ENCODE measurements at regions not wholly inside any gene's neighbourhood (a gene's known extent, or its start where the extent isn't known, plus 50 kb on each side); places are given as distances from the start of the nearest gene placed in this dataset.

GRCh38 chr10:125266966-125267365 lies 106.6 kb upstream of the CTBP2 start:
- intact Hi-C loops (cut with micrococcal nuclease; ENCODE audit: unreplicated experiment): no loop called here
- Histone ChIP-seq H2AFZ (ENCODE audit: low read length) (no peak overlapping the region), H3K79me2 (ENCODE audit: insufficient read depth, low read depth, low read length) (no peaks in the 10 kb centered on the region), H3K9me2 (ENCODE audit: insufficient read depth, low read length) (no peaks in the 10 kb centered on the region), H3K4me3 (ENCODE audit: low read depth, low read length, poor library complexity, severe bottlenecking) (no peak overlapping the region), H3K9me3 (ENCODE audit: low read length) (no peaks in the 10 kb centered on the region), H4K20me1 (ENCODE audit: insufficient read depth, low read length) (no peaks in the 10 kb centered on the region), H3K4me1 (ENCODE audit: insufficient read depth, low read length, poor library complexity, severe bottlenecking) (no peaks in the 10 kb centered on the region), H3K4me2 (ENCODE audit: low read length) (no peak overlapping the region), H3K27ac (ENCODE audit: low read depth, low read length, poor library complexity, severe bottlenecking) (no peak overlapping the region), H3K36me3 (ENCODE audit: insufficient read depth, low read length) (no peaks in the 10 kb centered on the region)
- CTCF ChIA-PET (ENCODE audit: unreplicated experiment): no interaction called here
- POLR2A ChIA-PET: no interaction called here
- DNase-seq (ENCODE audit: low spot score): no peak
- TF ChIP-seq CTCF (conservative IDR thresholded peaks at IDR 0.05; ENCODE audit: low read length): no peak
- TF ChIP-seq EZH2phosphoT487 (IDR thresholded peaks at IDR 0.05; ENCODE audit: borderline replicate concordance, low read depth, low read length): no peak
- no TSS peak for BruUV-seq (replicated peaks)

GRCh38 chr10:125266541-125266940 lies 106.2 kb upstream of the CTBP2 start:
- Histone ChIP-seq H3K4me1 (ENCODE audit: insufficient read depth, low read length, poor library complexity, severe bottlenecking) (no peaks in the 10 kb centered on the region), H3K79me2 (ENCODE audit: insufficient read depth, low read depth, low read length) (no peaks in the 10 kb centered on the region), H3K4me2 (ENCODE audit: low read length) (no peak overlapping the region), H4K20me1 (ENCODE audit: insufficient read depth, low read length) (no peaks in the 10 kb centered on the region), H3K4me3 (ENCODE audit: low read depth, low read length, poor library complexity, severe bottlenecking) (no peak overlapping the region), H2AFZ (ENCODE audit: low read length) (no peak overlapping the region), H3K27ac (ENCODE audit: low read depth, low read length, poor library complexity, severe bottlenecking) (no peak overlapping the region), H3K36me3 (ENCODE audit: insufficient read depth, low read length) (no peaks in the 10 kb centered on the region), H3K9me2 (ENCODE audit: insufficient read depth, low read length) (no peaks in the 10 kb centered on the region), H3K9me3 (ENCODE audit: low read length) (no peaks in the 10 kb centered on the region)
- no peak for TF ChIP-seq EZH2phosphoT487 (IDR thresholded peaks at IDR 0.05; ENCODE audit: borderline replicate concordance, low read depth, low read length)
- no peak for TF ChIP-seq CTCF (conservative IDR thresholded peaks at IDR 0.05; ENCODE audit: low read length)
- ChIA-PET CTCF (ENCODE audit: unreplicated experiment) (no interaction called here), POLR2A (no interaction called here)
- intact Hi-C loops (cut with micrococcal nuclease; ENCODE audit: unreplicated experiment): no loop called here
- BruUV-seq (replicated peaks): no TSS peak
- no peak for DNase-seq (ENCODE audit: low spot score)

GRCh38 chr10:125265579-125265955 lies 105.2 kb upstream of the CTBP2 start:
- CTCF ChIA-PET (ENCODE audit: unreplicated experiment): no interaction called here
- POLR2A ChIA-PET: no interaction called here
- H3K4me3 ChIP-seq (ENCODE audit: low read depth, low read length, poor library complexity, severe bottlenecking): no peak overlapping the region
- H3K4me2 ChIP-seq (ENCODE audit: low read length): no peak overlapping the region
- H3K27ac ChIP-seq (ENCODE audit: low read depth, low read length, poor library complexity, severe bottlenecking): no peak overlapping the region
- no peaks in the 10 kb centered on the region for H4K20me1 ChIP-seq (ENCODE audit: insufficient read depth, low read length)
- intact Hi-C loops (cut with micrococcal nuclease; ENCODE audit: unreplicated experiment): no loop called here
- no peak for DNase-seq (ENCODE audit: low spot score)
- H3K36me3 ChIP-seq (ENCODE audit: insufficient read depth, low read length): no peaks in the 10 kb centered on the region
- no peak overlapping the region for H2AFZ ChIP-seq (ENCODE audit: low read length)
- no TSS peak for BruUV-seq (replicated peaks)
- TF ChIP-seq EZH2phosphoT487 (IDR thresholded peaks at IDR 0.05; ENCODE audit: borderline replicate concordance, low read depth, low read length) (no peak), CTCF (conservative IDR thresholded peaks at IDR 0.05; ENCODE audit: low read length) (no peak)
- H3K4me1 ChIP-seq (ENCODE audit: insufficient read depth, low read length, poor library complexity, severe bottlenecking): no peaks in the 10 kb centered on the region
- H3K9me2 ChIP-seq (ENCODE audit: insufficient read depth, low read length): no peaks in the 10 kb centered on the region
- H3K79me2 ChIP-seq (ENCODE audit: insufficient read depth, low read depth, low read length): no peaks in the 10 kb centered on the region
- H3K9me3 ChIP-seq (ENCODE audit: low read length): no peaks in the 10 kb centered on the region

Data from OCI-LY7 (cell line).